Mesenchymal stem cell (in vitro differentiated cells and primary cell): ENCODE measurements at regions not wholly inside any gene's neighbourhood (a gene's known extent, or its start where the extent isn't known, plus 50 kb on each side); places are given as distances from the start of the nearest gene placed in this dataset.

Source experiments
- DNase-seq: peaks from one replicate; pipeline ENCODE4 v3.0.0-alpha.2; 2013
- H2AFZ ChIP-seq: one replicate; pipeline ENCODE4 v1.6.1; 2013; ENCODE audit warnings: low read depth, mild to moderate bottlenecking, control low read depth, inconsistent platforms, low read length, moderate library complexity
- H2AK5ac ChIP-seq: 2 replicates; pipeline ENCODE4 v1.6.1; 2013; ENCODE audit warnings: low read length, moderate library complexity, mild to moderate bottlenecking, inconsistent platforms; ENCODE audit not compliant: severe bottlenecking
- H2BK120ac ChIP-seq: one replicate; pipeline ENCODE4 v1.6.1; 2013; ENCODE audit warnings: low read depth, mild to moderate bottlenecking, inconsistent platforms, low read length, moderate library complexity
- H2BK12ac ChIP-seq, 2 experiments: one replicate each; pipeline ENCODE4 v1.6.1; 2013; ENCODE audit warnings: inconsistent platforms in 2 of 2, low read length in 2 of 2, mild to moderate bottlenecking in 2 of 2, moderate library complexity in 2 of 2, control low read depth in 1 of 2
- H2BK15ac ChIP-seq: one replicate; pipeline ENCODE4 v1.6.1; 2013; ENCODE audit warnings: mild to moderate bottlenecking, low read depth, inconsistent platforms; ENCODE audit not compliant: poor library complexity, severe bottlenecking
- H2BK5ac ChIP-seq: 2 replicates; pipeline ENCODE4 v1.6.1; 2013; ENCODE audit warnings: low read depth, mild to moderate bottlenecking, low read length, control low read depth, inconsistent platforms; ENCODE audit not compliant: poor library complexity, severe bottlenecking
- H3K14ac ChIP-seq, 2 experiments: one replicate each; pipeline ENCODE4 v1.6.1; 2013; ENCODE audit warnings: inconsistent platforms in 2 of 2, low read length in 2 of 2, control low read depth in 1 of 2, mild to moderate bottlenecking in 1 of 2, moderate library complexity in 1 of 2
- H3K18ac ChIP-seq, 2 experiments: one replicate each; pipeline ENCODE4 v1.6.1; 2013; ENCODE audit warnings: inconsistent platforms in 2 of 2, low read length in 2 of 2, control low read depth in 1 of 2, low read depth in 1 of 2, mild to moderate bottlenecking in 1 of 2
- H3K23ac ChIP-seq, 2 experiments: one replicate each; pipeline ENCODE4 v1.6.1; 2013; ENCODE audit warnings: inconsistent platforms in 2 of 2, low read length in 2 of 2, mild to moderate bottlenecking in 2 of 2, moderate library complexity in 2 of 2, control low read depth in 1 of 2
- H3K27ac ChIP-seq: 2 replicates; pipeline ENCODE4 v1.5.1; 2013; ENCODE audit warnings: mild to moderate bottlenecking, moderate library complexity, low read length, control low read depth, inconsistent platforms; ENCODE audit not compliant: poor library complexity, severe bottlenecking
- H3K27me3 ChIP-seq, 2 experiments: 2 replicates each; pipeline versions ENCODE4 v1.6.1 to v1.7.0; 2013; ENCODE audit warnings: low read length in 2 of 2, mild to moderate bottlenecking in 2 of 2, moderate library complexity in 2 of 2, control low read depth in 1 of 2, inconsistent platforms in 1 of 2; ENCODE audit not compliant: control insufficient read depth in 1 of 2, insufficient read depth in 1 of 2
- H3K36me3 ChIP-seq, 2 experiments: 2 replicates each; pipeline versions ENCODE4 v1.6.1 to v1.7.0; 2013; ENCODE audit warnings: low read length in 2 of 2, control low read depth in 1 of 2, inconsistent platforms in 1 of 2, low read depth in 1 of 2, mild to moderate bottlenecking in 1 of 2; ENCODE audit not compliant: insufficient read depth in 2 of 2, control insufficient read depth in 1 of 2
- H3K4ac ChIP-seq, 2 experiments: one replicate each; pipeline ENCODE4 v1.6.1; 2013; ENCODE audit warnings: inconsistent platforms in 2 of 2, low read length in 2 of 2, mild to moderate bottlenecking in 2 of 2, moderate library complexity in 2 of 2, control low read depth in 1 of 2, low read depth in 1 of 2
- H3K4me1 ChIP-seq: 2 replicates; pipeline ENCODE4 v1.6.1; 2013; ENCODE audit warnings: low read depth, low read length, control low read depth; ENCODE audit not compliant: control insufficient read depth, insufficient read depth
- H3K4me2 ChIP-seq: 2 replicates; pipeline ENCODE4 v1.6.1; 2013; ENCODE audit warnings: low read length, mild to moderate bottlenecking, inconsistent platforms; ENCODE audit not compliant: poor library complexity, severe bottlenecking
- H3K4me3 ChIP-seq, 2 experiments: 2 replicates each; pipeline versions ENCODE4 v1.5.1 to v1.7.0; 2013; ENCODE audit warnings: low read length in 2 of 2, mild to moderate bottlenecking in 2 of 2, control low read depth in 1 of 2, low read depth in 1 of 2; ENCODE audit not compliant: insufficient read depth in 1 of 2
- H3K79me1 ChIP-seq: replicated peaks from 2 replicates; pipeline ENCODE4 v1.6.1; 2013; ENCODE audit warnings: mild to moderate bottlenecking, control low read depth, low read length, inconsistent platforms; ENCODE audit not compliant: poor library complexity, severe bottlenecking
- H3K9ac ChIP-seq: 2 replicates; pipeline ENCODE4 v1.7.0; 2013; ENCODE audit warnings: mild to moderate bottlenecking, low read length, moderate library complexity
- H3K9me3 ChIP-seq: 2 replicates; pipeline ENCODE4 v1.7.0; 2013; ENCODE audit warnings: mild to moderate bottlenecking, low read length; ENCODE audit not compliant: control insufficient read depth
- H4K8ac ChIP-seq: one replicate; pipeline ENCODE4 v1.6.1; 2013; ENCODE audit warnings: inconsistent platforms, mild to moderate bottlenecking, low read length, moderate library complexity
- H4K91ac ChIP-seq: one replicate; pipeline ENCODE4 v1.6.1; 2013; ENCODE audit warnings: mild to moderate bottlenecking, low read length, inconsistent platforms
- WGBS: methylation state at CpG from one replicate; pipeline ENCODE4 v1.1.7; 2013; ENCODE audit warnings: mixed read lengths; 5-methylcytosine and 5-hydroxymethylcytosine counted together

DNA sequence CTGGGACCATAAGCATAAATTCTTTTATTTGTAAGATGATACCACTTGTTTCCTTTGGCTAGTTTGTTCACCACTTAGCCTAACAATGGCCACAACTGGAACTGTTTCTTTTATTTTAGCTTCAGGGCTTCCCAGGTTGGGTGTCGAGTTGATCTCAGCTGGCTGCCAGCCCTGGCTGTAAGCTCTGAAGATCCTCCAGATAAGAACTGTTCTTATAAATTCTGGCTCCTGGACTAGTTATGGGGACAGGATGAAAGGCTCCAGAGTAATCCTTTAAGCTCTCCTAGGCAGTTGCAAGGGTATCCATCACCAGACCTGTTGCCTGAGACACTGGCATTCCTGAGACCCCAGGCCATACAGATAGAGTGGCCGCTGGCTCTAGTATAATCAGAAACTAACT, 129.4 kb upstream of the ACSL4 start:
- H3K4ac ChIP-seq: no peak overlapping the region
- H3K23ac ChIP-seq: no peak overlapping the region
- H3K27me3 ChIP-seq: peaks cover 0 to 30% of the 10 kb centered on the region in 2 experiments
- H2BK120ac ChIP-seq: no peak overlapping the region
- no peak overlapping the region for H4K91ac ChIP-seq
- H3K36me3 ChIP-seq: no peaks in the 10 kb centered on the region
- no peak overlapping the region for H2BK5ac ChIP-seq
- H3K14ac ChIP-seq: no peak overlapping the region
- H3K4me3 ChIP-seq: no peak overlapping the region
- H2AFZ ChIP-seq: no peak overlapping the region
- no peak overlapping the region for H2AK5ac ChIP-seq
- no peak overlapping the region for H3K27ac ChIP-seq
- no peak overlapping the region for H2BK15ac ChIP-seq
- 60% methylated on average over 2 of the region's 2 CpGs for WGBS
- no peak overlapping the region for H3K4me2 ChIP-seq
- H2BK12ac ChIP-seq: no peak overlapping the region
- no peak for DNase-seq
- no peak overlapping the region for H3K18ac ChIP-seq
- H3K9ac ChIP-seq: no peak overlapping the region
- H4K8ac ChIP-seq: no peak overlapping the region
- H3K9me3 ChIP-seq: no peaks in the 10 kb centered on the region
- no peaks in the 10 kb centered on the region for H3K4me1 ChIP-seq
- no peaks in the 10 kb centered on the region for H3K79me1 ChIP-seq

DNA sequence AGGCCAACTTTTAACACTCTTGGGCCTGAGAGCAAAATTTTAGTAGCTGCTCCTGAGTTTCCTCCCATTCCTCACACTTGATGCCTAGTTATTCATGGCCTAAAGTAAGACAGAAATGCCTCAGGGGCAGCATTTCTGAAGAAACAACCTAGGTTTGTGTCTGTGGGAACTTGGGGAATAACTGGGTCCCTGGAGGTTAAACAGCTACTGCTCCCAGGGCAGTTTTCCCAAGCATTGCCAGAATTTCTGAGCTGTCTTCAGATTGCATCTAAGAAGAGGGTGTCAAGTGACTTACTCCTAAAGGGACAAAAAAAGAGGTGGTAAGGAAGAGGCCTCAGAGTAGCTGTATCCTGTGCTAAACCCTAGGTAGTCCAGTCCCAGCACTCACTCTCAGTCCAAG, 130.8 kb upstream of the ACSL4 start:
- Histone ChIP-seq H3K27me3 (peaks cover 0 to 24% of the 10 kb centered on the region in 2 experiments), H2BK5ac (no peak overlapping the region), H3K23ac (no peak overlapping the region), H3K9ac (no peak overlapping the region), H3K36me3 (no peaks in the 10 kb centered on the region), H3K79me1 (no peaks in the 10 kb centered on the region), H3K4me3 (no peak overlapping the region), H3K9me3 (no peaks in the 10 kb centered on the region), H2AK5ac (no peak overlapping the region), H2AFZ (no peak overlapping the region), H4K91ac (no peak overlapping the region), H2BK12ac (no peak overlapping the region), H4K8ac (no peak overlapping the region), H3K4ac (no peak overlapping the region), H3K14ac (no peak overlapping the region), H3K4me1 (no peaks in the 10 kb centered on the region), H3K4me2 (no peak overlapping the region), H3K18ac (no peak overlapping the region), H2BK15ac (no peak overlapping the region), H3K27ac (no peak overlapping the region), H2BK120ac (no peak overlapping the region)
- peak; percentile 38 for DNase-seq

DNA sequence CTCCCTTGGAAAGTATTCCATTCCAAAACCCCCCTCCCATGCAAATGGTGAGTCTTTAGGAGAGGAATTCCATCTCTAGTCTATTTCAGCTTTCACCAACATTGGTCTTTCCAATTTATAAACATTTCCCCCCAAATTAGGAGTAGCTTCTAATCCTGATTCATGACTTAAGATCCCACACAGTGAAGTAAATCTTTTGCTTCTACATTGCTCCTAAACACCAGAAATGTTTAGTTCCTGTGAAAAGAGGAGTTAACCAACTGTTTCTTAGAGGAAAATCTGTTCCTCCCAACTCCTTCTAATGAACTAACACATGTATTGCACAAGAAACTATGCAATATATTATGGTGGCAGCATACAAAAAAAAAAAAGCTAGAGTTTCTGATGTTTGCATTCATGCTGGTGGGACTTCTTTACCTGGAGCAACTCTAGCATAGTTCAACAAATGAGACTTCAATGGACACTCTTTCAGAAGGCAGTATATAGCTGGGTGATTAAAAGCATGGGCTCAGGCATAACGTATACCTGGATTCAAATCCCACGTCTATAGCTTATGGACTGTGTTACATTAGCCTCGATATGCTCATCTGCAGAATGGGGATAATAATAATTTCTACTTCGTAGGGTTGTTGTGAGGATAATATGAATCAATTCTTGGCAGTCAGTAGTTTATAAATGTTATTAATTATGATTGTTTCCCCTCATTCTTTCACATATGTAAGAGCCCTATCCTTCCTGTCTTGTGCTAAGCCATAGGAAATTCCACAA, 131.6 kb upstream of the TMEM164 start:
- H4K8ac ChIP-seq: no peak overlapping the region

DNA sequence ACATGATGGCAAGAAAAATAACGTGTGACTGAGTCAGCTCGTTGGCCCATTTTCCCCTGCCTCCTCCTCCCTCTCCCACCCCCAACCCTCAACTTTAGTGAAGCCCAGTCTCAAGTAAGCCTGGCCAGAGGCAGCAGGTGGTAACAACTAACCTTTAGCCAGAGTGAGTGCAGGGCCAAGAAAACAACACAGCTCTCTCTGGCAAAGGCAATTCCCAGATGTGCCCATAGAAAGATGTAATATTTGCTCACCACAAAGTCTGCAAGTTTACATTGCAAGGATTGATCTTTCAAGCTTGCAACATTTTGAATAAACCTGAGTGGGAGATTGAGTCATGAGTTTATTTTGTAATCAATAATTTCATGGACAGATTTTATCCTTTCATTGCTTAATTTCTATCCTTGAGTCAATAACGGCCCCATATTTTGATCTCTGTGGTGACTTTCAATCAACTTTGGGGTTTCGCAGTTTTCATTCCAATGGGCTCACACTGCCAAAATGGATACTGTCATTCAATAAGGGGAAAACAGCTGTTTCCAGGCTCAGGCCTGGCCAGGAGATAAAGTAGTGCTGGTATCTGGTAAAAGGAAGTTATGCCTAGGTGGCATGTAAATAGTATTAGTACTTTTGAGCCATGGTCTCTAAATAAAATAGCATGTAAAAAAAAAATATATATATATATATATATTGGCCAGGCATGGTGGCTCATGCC, 130.7 kb upstream of the TMEM164 start:
- Histone ChIP-seq H3K23ac (no peak overlapping the region), H3K4ac (no peak overlapping the region), H3K14ac (no peak overlapping the region), H4K91ac (no peak overlapping the region), H2BK12ac (no peak overlapping the region), H2BK15ac (no peak overlapping the region), H2BK120ac (no peak overlapping the region), H3K27me3 (peaks cover 0 to 10% of the 10 kb centered on the region in 2 experiments), H4K8ac (no peak overlapping the region), H2AK5ac (no peak overlapping the region), H3K79me1 (no peaks in the 10 kb centered on the region), H3K36me3 (no peaks in the 10 kb centered on the region), H3K4me3 (no peak overlapping the region), H2BK5ac (no peak overlapping the region), H3K4me2 (no peak overlapping the region), H3K4me1 (no peaks in the 10 kb centered on the region), H3K9me3 (no peaks in the 10 kb centered on the region), H3K18ac (no peak overlapping the region), H3K9ac (no peak overlapping the region), H3K27ac (no peak overlapping the region), H2AFZ (no peak overlapping the region)
- 72% methylated on average over 4 of the region's 4 CpGs for WGBS
- peak; percentile 71 for DNase-seq

More for the DNA sequence above, 131.6 kb upstream of the TMEM164 start:
- no peak overlapping the region for H3K4ac ChIP-seq
- no peak overlapping the region for H2BK15ac ChIP-seq
- H3K27ac ChIP-seq: no peak overlapping the region
- no peak overlapping the region for H2BK5ac ChIP-seq
- H3K27me3 ChIP-seq: peaks cover 0 to 7% of the 10 kb centered on the region in 2 experiments
- H3K23ac ChIP-seq: no peak overlapping the region
- no peak overlapping the region for H3K4me2 ChIP-seq
- no peaks in the 10 kb centered on the region for H3K9me3 ChIP-seq
- H3K18ac ChIP-seq: no peak overlapping the region
- no peak overlapping the region for H2BK12ac ChIP-seq
- no peak overlapping the region for H2AFZ ChIP-seq
- DNase-seq: no peak
- H3K4me3 ChIP-seq: no peak overlapping the region
- peak overlapping the region; percentile 17 for H3K9ac ChIP-seq
- H3K79me1 ChIP-seq: no peaks in the 10 kb centered on the region
- H3K36me3 ChIP-seq: no peaks in the 10 kb centered on the region
- no peak overlapping the region for H3K14ac ChIP-seq
- WGBS: 87% methylated on average over 2 of the region's 4 CpGs
- H4K91ac ChIP-seq: no peak overlapping the region
- no peak overlapping the region for H2BK120ac ChIP-seq
- H2AK5ac ChIP-seq: no peak overlapping the region
- H3K4me1 ChIP-seq: no peaks in the 10 kb centered on the region
